ENCODE measurements at regions not wholly inside any gene's neighbourhood (a gene's known extent, or its start where the extent isn't known, plus 50 kb on each side); places are given as distances from the start of the nearest gene placed in this dataset.

GRCh38 chr15:46764851-46765250 is 952.5 kb upstream of the SEMA6D start:
- DNase-seq (ENCODE audit: low read depth, low spot score) (no peak), ATAC-seq (no peak)
- no peak overlapping the region for H3K4me3 ChIP-seq (ENCODE audit: low read depth in 2 of 2, low read length in 2 of 2)
- peaks cover 4% of the 10 kb centered on the region; the same call in 1 of the 2 replicates for H3K9me3 ChIP-seq (ENCODE audit: control insufficient read depth, insufficient read depth, low read depth, low read length)
- intact Hi-C loops (cut with micrococcal nuclease; ENCODE audit: unreplicated experiment), result no loop called here
- no peaks in the 10 kb centered on the region for H3K36me3 ChIP-seq (ENCODE audit: control insufficient read depth, insufficient read depth, low read length)
- no peaks in the 10 kb centered on the region for H3K27me3 ChIP-seq (ENCODE audit: control insufficient read depth, insufficient read depth, low read length)
- in situ Hi-C loops (cut with HindIII; ENCODE audit: low pct_unique_long_range_greater_than_20kb, low sequenced_read_pairs), result no loop called here
- no peak overlapping the region for H3K27ac ChIP-seq (ENCODE audit: low read length)
- TF ChIP-seq POLR2AphosphoS5 (IDR thresholded peaks at IDR 0.05; ENCODE audit: low read depth, low read length), result no peak
- TF ChIP-seq REST (IDR thresholded peaks at IDR 0.05; ENCODE audit: insufficient read depth in 1 of 2, low read depth in 2 of 2, low read length in 1 of 2), result no peak
- TF ChIP-seq TCF7L2 (IDR thresholded peaks at IDR 0.05; ENCODE audit: low read depth, low read length), result no peak
- no peak for TF ChIP-seq SIN3A (IDR thresholded peaks at IDR 0.05; ENCODE audit: borderline replicate concordance, insufficient read depth, low read depth, low read length)
- TF ChIP-seq CTCF (IDR thresholded peaks at IDR 0.05), result no peak
- CTCF ChIA-PET, result no interaction called here
- H3K4me1 ChIP-seq (ENCODE audit: control insufficient read depth, insufficient read depth, low read length), result no peaks in the 10 kb centered on the region
- BruUV-seq (replicated peaks), result no TSS peak
- POLR2A ChIA-PET, result no interaction called here

GRCh38 chr15:46766021-46766420 is 951.3 kb upstream of the SEMA6D start:
- CTCF ChIA-PET, result no interaction called here
- BruUV-seq (replicated peaks), result no TSS peak

More at GRCh38 chr15:46766021-46766420, 951.3 kb upstream of the SEMA6D start:
- Histone ChIP-seq H3K9me3 (ENCODE audit: control insufficient read depth, insufficient read depth, low read depth, low read length) (peaks cover 4% of the 10 kb centered on the region; the same call in 1 of the 2 replicates), H3K4me3 (ENCODE audit: low read depth in 2 of 2, low read length in 2 of 2) (no peak overlapping the region), H3K36me3 (ENCODE audit: control insufficient read depth, insufficient read depth, low read length) (no peaks in the 10 kb centered on the region), H3K27ac (ENCODE audit: low read length) (no peak overlapping the region), H3K27me3 (ENCODE audit: control insufficient read depth, insufficient read depth, low read length) (no peaks in the 10 kb centered on the region), H3K4me1 (ENCODE audit: control insufficient read depth, insufficient read depth, low read length) (no peaks in the 10 kb centered on the region)
- in situ Hi-C loops (cut with HindIII; ENCODE audit: low pct_unique_long_range_greater_than_20kb, low sequenced_read_pairs), result no loop called here
- TF ChIP-seq POLR2AphosphoS5 (IDR thresholded peaks at IDR 0.05; ENCODE audit: low read depth, low read length), result no peak
- no peak for TF ChIP-seq REST (IDR thresholded peaks at IDR 0.05; ENCODE audit: insufficient read depth in 1 of 2, low read depth in 2 of 2, low read length in 1 of 2)
- no peak for TF ChIP-seq CTCF (IDR thresholded peaks at IDR 0.05)
- no peak for TF ChIP-seq TCF7L2 (IDR thresholded peaks at IDR 0.05; ENCODE audit: low read depth, low read length)
- TF ChIP-seq SIN3A (IDR thresholded peaks at IDR 0.05; ENCODE audit: borderline replicate concordance, insufficient read depth, low read depth, low read length), result no peak
- no peak for ATAC-seq
- POLR2A ChIA-PET, result no interaction called here
- intact Hi-C loops (cut with micrococcal nuclease; ENCODE audit: unreplicated experiment), result no loop called here
- no peak for DNase-seq (ENCODE audit: low read depth, low spot score)
